Loucy (cell line): ENCODE measurements at regions not wholly inside any gene's neighbourhood (a gene's known extent, or its start where the extent isn't known, plus 50 kb on each side); places are given as distances from the start of the nearest gene placed in this dataset.

Source experiments
- EZH2phosphoT487 ChIP-seq: fragments of 200-600 bp; IDR thresholded peaks from 2 replicates; pipeline ENCODE4 v1.6.1; 2018; ENCODE audit warnings: antibody characterized with exemption, mild to moderate bottlenecking, moderate library complexity, borderline replicate concordance
- TF ChIP-seq, protein P1 (sequence below): fragments of 200-600 bp; sonication (generic); conservative IDR thresholded peaks from 2 replicates; pipeline ENCODE4 v1.5.1; 2014; ENCODE audit warnings: mild to moderate bottlenecking, antibody characterized with exemption, low read length

DNA sequence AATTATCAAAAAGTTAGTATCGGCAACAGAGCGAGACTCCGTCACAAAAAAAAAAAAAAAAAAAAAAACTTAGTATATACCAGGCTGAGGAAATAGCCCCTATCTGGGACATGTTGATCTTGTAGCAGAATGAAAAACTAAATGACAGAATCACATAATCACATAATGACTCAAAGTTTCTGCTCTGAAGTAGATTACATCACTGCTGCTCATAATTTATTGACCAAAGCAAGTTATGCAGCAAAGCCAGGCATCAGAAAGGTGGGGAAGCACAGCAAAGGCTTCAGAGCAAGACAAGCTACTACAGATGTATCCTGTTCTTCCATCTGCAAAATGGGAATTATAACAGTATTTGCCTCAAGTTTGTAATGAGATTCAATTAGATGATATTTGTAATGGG is 68.1 kb downstream of the BOD1L2 start:
- TF ChIP-seq, protein P1, sequence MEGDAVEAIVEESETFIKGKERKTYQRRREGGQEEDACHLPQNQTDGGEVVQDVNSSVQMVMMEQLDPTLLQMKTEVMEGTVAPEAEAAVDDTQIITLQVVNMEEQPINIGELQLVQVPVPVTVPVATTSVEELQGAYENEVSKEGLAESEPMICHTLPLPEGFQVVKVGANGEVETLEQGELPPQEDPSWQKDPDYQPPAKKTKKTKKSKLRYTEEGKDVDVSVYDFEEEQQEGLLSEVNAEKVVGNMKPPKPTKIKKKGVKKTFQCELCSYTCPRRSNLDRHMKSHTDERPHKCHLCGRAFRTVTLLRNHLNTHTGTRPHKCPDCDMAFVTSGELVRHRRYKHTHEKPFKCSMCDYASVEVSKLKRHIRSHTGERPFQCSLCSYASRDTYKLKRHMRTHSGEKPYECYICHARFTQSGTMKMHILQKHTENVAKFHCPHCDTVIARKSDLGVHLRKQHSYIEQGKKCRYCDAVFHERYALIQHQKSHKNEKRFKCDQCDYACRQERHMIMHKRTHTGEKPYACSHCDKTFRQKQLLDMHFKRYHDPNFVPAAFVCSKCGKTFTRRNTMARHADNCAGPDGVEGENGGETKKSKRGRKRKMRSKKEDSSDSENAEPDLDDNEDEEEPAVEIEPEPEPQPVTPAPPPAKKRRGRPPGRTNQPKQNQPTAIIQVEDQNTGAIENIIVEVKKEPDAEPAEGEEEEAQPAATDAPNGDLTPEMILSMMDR = no peak
- TF ChIP-seq EZH2phosphoT487 = no peak
